ENCODE measurements at regions not wholly inside any gene's neighbourhood (a gene's known extent, or its start where the extent isn't known, plus 50 kb on each side); places are given as distances from the start of the nearest gene placed in this dataset.

- Histone ChIP-seq H3K4me1 (ENCODE audit: low read depth) (no peaks in the 10 kb centered on the region), H3K9me3 (ENCODE audit: low read depth) (no peaks in the 10 kb centered on the region), H3K4me3 (no peak overlapping the region), H3K36me3 (no peaks in the 10 kb centered on the region), H3K27ac (no peak overlapping the region), H3K27me3 (no peaks in the 10 kb centered on the region)
- no peak for TF ChIP-seq CTCF (IDR thresholded peaks at IDR 0.05; ENCODE audit: low read depth, low read length)
- DNase-seq (ENCODE audit: low read depth in 1 of 2, low spot score in 1 of 2) = no peak
Measured at GRCh38 chr2:147509821-147510220, 335.0 kb upstream of the ACVR2A start.

DNA sequence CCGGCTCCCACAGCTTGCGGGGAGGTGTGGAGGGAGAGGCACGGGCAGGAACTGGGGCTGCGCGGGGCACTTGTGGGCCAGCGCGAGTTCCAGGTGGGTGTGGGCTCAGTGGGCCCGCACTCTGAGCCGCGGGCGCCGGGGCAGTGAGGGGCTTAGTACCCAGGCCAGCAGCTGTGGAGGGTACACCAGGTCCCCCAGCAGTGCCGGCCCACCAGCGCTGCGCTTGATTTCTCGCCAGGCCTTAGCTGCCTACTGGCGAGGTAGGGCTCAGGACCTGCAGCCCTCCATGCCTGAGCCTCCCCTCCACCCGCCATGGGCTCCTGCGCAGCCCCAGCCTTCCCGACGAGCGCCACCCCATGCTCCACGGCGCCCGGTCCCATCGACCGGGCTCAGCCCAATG lies 337.9 kb upstream of the ACVR2A start:
- Histone ChIP-seq H3K27ac (no peak overlapping the region), H3K9me3 (ENCODE audit: low read depth) (no peaks in the 10 kb centered on the region), H3K36me3 (no peaks in the 10 kb centered on the region), H3K27me3 (no peaks in the 10 kb centered on the region), H3K4me3 (no peak overlapping the region), H3K4me1 (ENCODE audit: low read depth) (no peaks in the 10 kb centered on the region)
- DNase-seq (ENCODE audit: low read depth in 1 of 2, low spot score in 1 of 2) = no peak
- TF ChIP-seq CTCF (IDR thresholded peaks at IDR 0.05; ENCODE audit: low read depth, low read length) = no peak

DNA sequence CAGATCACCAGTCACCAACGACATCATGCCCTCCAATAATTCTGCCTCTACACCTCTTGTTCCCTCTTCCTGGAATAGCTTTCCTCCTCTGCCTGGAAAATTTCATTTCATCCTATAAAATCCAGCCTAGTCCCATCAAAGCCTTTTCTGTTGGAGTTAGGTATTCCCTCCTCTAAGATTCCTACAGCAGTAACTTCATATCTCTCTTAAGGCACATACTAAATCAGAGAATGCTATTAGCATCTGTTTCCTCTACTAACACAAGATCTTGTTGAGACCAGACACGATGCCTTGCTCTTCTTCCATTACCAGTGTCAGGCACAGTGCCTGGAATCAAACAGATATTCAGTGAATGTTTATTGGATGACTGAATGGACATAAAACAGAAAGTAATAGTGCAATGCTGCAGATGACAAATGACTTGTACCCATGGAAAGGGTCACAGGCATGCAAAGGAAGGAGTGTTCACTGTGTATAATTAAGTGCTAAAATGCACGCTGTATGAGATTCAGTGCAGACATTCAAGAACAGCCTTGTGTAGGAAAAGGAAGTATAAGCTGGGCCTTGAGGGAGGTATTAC lies 342.0 kb upstream of the ACVR2A start:
- Histone ChIP-seq H3K4me3 (no peak overlapping the region), H3K36me3 (no peaks in the 10 kb centered on the region), H3K4me1 (ENCODE audit: low read depth) (no peaks in the 10 kb centered on the region), H3K9me3 (ENCODE audit: low read depth) (no peaks in the 10 kb centered on the region), H3K27ac (no peak overlapping the region), H3K27me3 (no peaks in the 10 kb centered on the region)
- TF ChIP-seq CTCF (IDR thresholded peaks at IDR 0.05; ENCODE audit: low read depth, low read length) = no peak
- DNase-seq (ENCODE audit: low read depth in 1 of 2, low spot score in 1 of 2) = no peak

DNA sequence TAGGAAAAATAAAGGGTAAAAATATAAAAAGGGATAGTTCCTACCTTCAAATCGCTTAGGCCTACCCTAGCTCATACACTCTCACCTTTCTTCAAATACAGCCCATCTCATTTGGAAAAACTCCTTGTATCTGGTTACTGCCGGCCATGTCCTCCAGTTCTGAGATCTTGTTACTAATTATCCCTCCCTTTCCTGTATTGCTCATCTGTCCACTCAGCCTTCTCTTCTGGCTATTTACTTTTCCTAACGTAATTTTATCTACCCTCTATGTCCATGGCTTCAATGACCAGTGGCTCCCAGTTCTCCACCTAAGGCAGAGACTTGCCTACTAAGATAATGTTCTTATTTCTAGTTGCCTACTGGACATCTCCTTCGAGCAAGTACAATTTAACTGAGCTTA lies 342.9 kb upstream of the ACVR2A start:
- no peaks in the 10 kb centered on the region for H3K27me3 ChIP-seq
- H3K4me3 ChIP-seq = no peak overlapping the region
- H3K4me1 ChIP-seq (ENCODE audit: low read depth) = no peaks in the 10 kb centered on the region
- TF ChIP-seq CTCF (IDR thresholded peaks at IDR 0.05; ENCODE audit: low read depth, low read length) = no peak
- H3K9me3 ChIP-seq (ENCODE audit: low read depth) = no peaks in the 10 kb centered on the region
- no peaks in the 10 kb centered on the region for H3K36me3 ChIP-seq
- H3K27ac ChIP-seq = no peak overlapping the region
- DNase-seq (ENCODE audit: low read depth in 1 of 2, low spot score in 1 of 2) = no peak

GRCh38 chr2:147500819-147501395 lies 343.9 kb upstream of the ACVR2A start:
- H3K27ac ChIP-seq = no peak overlapping the region
- DNase-seq (ENCODE audit: low read depth in 1 of 2, low spot score in 1 of 2) = no peak
- no peaks in the 10 kb centered on the region for H3K36me3 ChIP-seq
- no peaks in the 10 kb centered on the region for H3K9me3 ChIP-seq (ENCODE audit: low read depth)
- TF ChIP-seq CTCF (IDR thresholded peaks at IDR 0.05; ENCODE audit: low read depth, low read length) = no peak
- no peaks in the 10 kb centered on the region for H3K4me1 ChIP-seq (ENCODE audit: low read depth)
- H3K27me3 ChIP-seq = no peaks in the 10 kb centered on the region
- H3K4me3 ChIP-seq = no peak overlapping the region
